HCT116 (cell line): ENCODE measurements at regions not wholly inside any gene's neighbourhood (a gene's known extent, or its start where the extent isn't known, plus 50 kb on each side); places are given as distances from the start of the nearest gene placed in this dataset.

Experiments used
- ATAC-seq: fragments of 200-7000 bp; cut with Tn5 transposase; 2 replicates; pipeline ENCODE4 v1.9.1; 2020; ENCODE audit warnings: mild to moderate bottlenecking, moderate library complexity
- BruUV-seq: library from RNA; stranded (reverse); fragments of 400-500 nt; replicated peaks from 2 replicates; lab custom pipeline; 2021; lab: Mats Ljungman, UMichigan
- CTCF ChIA-PET: fragments of 300-600 bp; sonication (Branson Sonifier 250); formaldehyde crosslinking; loops from one replicate; lab custom pipeline; 2021; ENCODE audit warnings: antibody characterized with exemption; lab: Charles Lee
- POLR2A ChIA-PET: fragments of 300-600, 350-600 bp; sonication (Branson Sonifier 250); formaldehyde crosslinking; loops from one replicate; lab custom pipeline; 2021; ENCODE audit warnings: antibody characterized with exemption; lab: Charles Lee
- RAD21 ChIA-PET, 2 experiments: fragments of 300-600 bp; sonication (Branson Sonifier 250); formaldehyde crosslinking; loops; one replicate each; lab custom pipeline; 2023; ENCODE audit warnings: low total read pairs in 2 of 2; ENCODE audit not compliant: uncharacterized antibody in 2 of 2, unreplicated experiment in 2 of 2, low non-redundant PET in 1 of 2; lab: Charles Lee
- DNase-seq: peaks from one replicate; pipeline ENCODE4 v3.0.0-alpha.2; 2010; ENCODE audit warnings: low read depth, low spot score
- H2AFZ ChIP-seq: fragments of 200-600 bp; shearing (Covaris generic), sonication (generic); 2 replicates; pipeline ENCODE4 v1.6.1; 2017; ENCODE audit warnings: low read depth, mixed run types, mixed read lengths, antibody characterized with exemption, low read length; ENCODE audit not compliant: poor library complexity, severe bottlenecking
- H3K27ac ChIP-seq: 2 replicates; pipeline ENCODE4 v1.5.1; 2012; ENCODE audit warnings: low read depth, low read length
- H3K27me3 ChIP-seq: fragments of 200-600 bp; sonication (generic); 2 replicates; pipeline ENCODE4 v1.6.1; 2016; ENCODE audit warnings: mixed run types, low read length, mixed read lengths; ENCODE audit not compliant: insufficient read depth
- H3K36me3 ChIP-seq, 2 experiments: fragments of 200-500 bp in 1 of 2; fragments of 200-600 bp in 1 of 2; sonication (Bioruptor generic) in 1 of 2; sonication (generic) in 1 of 2; 2 replicates each; pipeline versions ENCODE4 v1.5.1 to v1.6.1; 2014 to 2016; ENCODE audit warnings: low read length in 2 of 2, inconsistent platforms in 1 of 2, mixed read lengths in 1 of 2, mixed run types in 1 of 2; ENCODE audit not compliant: insufficient read depth in 2 of 2, control insufficient read depth in 1 of 2
- H3K4me1 ChIP-seq, 2 experiments: fragments of 200-600 bp in 1 of 2; sonication (generic) in 1 of 2; 2 replicates each; pipeline versions ENCODE4 v1.5.1 to v1.6.1; 2012 to 2017; ENCODE audit warnings: low read length in 2 of 2, inconsistent platforms in 1 of 2, mild to moderate bottlenecking in 1 of 2, mixed read lengths in 1 of 2, mixed run types in 1 of 2, moderate library complexity in 1 of 2; ENCODE audit not compliant: insufficient read depth in 2 of 2, control insufficient read depth in 1 of 2
- H3K4me2 ChIP-seq: fragments of 200-600 bp; sonication (generic); 2 replicates; pipeline ENCODE4 v1.6.1; 2017; ENCODE audit warnings: mixed run types, low read length, mixed read lengths
- H3K4me3 ChIP-seq, 2 experiments: fragments of 200-600 bp in 1 of 2; sonication (generic) in 1 of 2; replicated peaks in 1 of 2; 2 replicates each; pipeline ENCODE4 v1.5.1; 2011 to 2016; ENCODE audit warnings: low read length in 2 of 2, control low read depth in 1 of 2, low read depth in 1 of 2, mild to moderate bottlenecking in 1 of 2, mixed read lengths in 1 of 2, mixed run types in 1 of 2
- H3K79me2 ChIP-seq: fragments of 200-600 bp; sonication (generic); 2 replicates; pipeline ENCODE4 v1.6.1; 2017; ENCODE audit warnings: mild to moderate bottlenecking, mixed run types, low read length, moderate library complexity, mixed read lengths; ENCODE audit not compliant: insufficient read depth
- H3K9ac ChIP-seq: fragments of 200-600 bp; sonication (generic); 2 replicates; pipeline ENCODE4 v1.6.1; 2016; ENCODE audit warnings: low read length, mixed read lengths
- H3K9me2 ChIP-seq: fragments of 200-600 bp; sonication (generic), shearing (Covaris generic); 2 replicates; pipeline ENCODE4 v1.6.1; 2017; ENCODE audit warnings: mixed run types, mild to moderate bottlenecking, moderate library complexity; ENCODE audit not compliant: insufficient read depth
- H3K9me3 ChIP-seq, 2 experiments: fragments of 200-500 bp in 1 of 2; fragments of 200-600 bp in 1 of 2; sonication (Bioruptor generic) in 1 of 2; sonication (generic) in 1 of 2; 2 replicates each; pipeline ENCODE4 v1.6.1; 2014 to 2017; ENCODE audit warnings: low read length in 2 of 2, mixed read lengths in 2 of 2, inconsistent platforms in 1 of 2, low read depth in 1 of 2, mild to moderate bottlenecking in 1 of 2, mixed run types in 1 of 2, moderate library complexity in 1 of 2; ENCODE audit not compliant: control insufficient read depth in 1 of 2, insufficient read depth in 1 of 2
- H4K20me1 ChIP-seq: fragments of 200-600 bp; sonication (generic), shearing (Covaris generic); 2 replicates; pipeline ENCODE4 v1.6.1; 2017; ENCODE audit warnings: mixed run types, mild to moderate bottlenecking, moderate library complexity; ENCODE audit not compliant: insufficient read depth
- CTCF ChIP-seq, 3 experiments: fragments of 200-600 bp in 1 of 3; sonication (generic) in 1 of 3; IDR thresholded peaks in 2 of 3; conservative IDR thresholded peaks in 1 of 3; 2 replicates each; pipeline ENCODE4 v1.5.1; 2012 to 2017; ENCODE audit warnings: low read depth in 2 of 3, low read length in 2 of 3, antibody characterized with exemption in 1 of 3, borderline replicate concordance in 1 of 3, control low read depth in 1 of 3, mild to moderate bottlenecking in 1 of 3, mixed read lengths in 1 of 3, mixed run types in 1 of 3, moderate library complexity in 1 of 3; ENCODE audit not compliant: insufficient read depth in 1 of 3
- EGR1 ChIP-seq: IDR thresholded peaks from 2 replicates; pipeline ENCODE4 v1.6.1; 2012; ENCODE audit warnings: low read depth
- ELF1 ChIP-seq: IDR thresholded peaks from 2 replicates; pipeline ENCODE4 v1.6.1; 2012; ENCODE audit warnings: low read depth, borderline replicate concordance
- EZH2 ChIP-seq: fragments of 200-600 bp; sonication (generic); IDR thresholded peaks from 2 replicates; pipeline ENCODE4 v1.6.1; 2017; ENCODE audit warnings: antibody characterized with exemption, mixed run types
- EZH2phosphoT487 ChIP-seq: fragments of 200-600 bp; IDR thresholded peaks from 2 replicates; pipeline ENCODE4 v1.6.1; 2018; ENCODE audit warnings: antibody characterized with exemption, borderline replicate concordance
- FOSL1 ChIP-seq: IDR thresholded peaks from 2 replicates; pipeline ENCODE4 v1.6.1; 2012; ENCODE audit warnings: low read depth
- POLR2AphosphoS5 ChIP-seq: IDR thresholded peaks from 2 replicates; pipeline ENCODE4 v1.6.1; 2011; ENCODE audit warnings: mild to moderate bottlenecking, low read depth, low read length, moderate library complexity
- RAD21 ChIP-seq: IDR thresholded peaks from 2 replicates; pipeline ENCODE4 v1.6.1; 2012; ENCODE audit warnings: low read depth, mild to moderate bottlenecking
- SIN3A ChIP-seq: IDR thresholded peaks from 2 replicates; pipeline ENCODE4 v1.6.1; 2012; ENCODE audit warnings: low read depth
- SRF ChIP-seq: IDR thresholded peaks from 2 replicates; pipeline ENCODE4 v1.6.1; 2012; ENCODE audit warnings: low read depth
- TCF7L2 ChIP-seq: IDR thresholded peaks from 2 replicates; pipeline ENCODE4 v1.7.0; 2011; ENCODE audit warnings: borderline replicate concordance, inconsistent platforms; ENCODE audit not compliant: insufficient read depth, insufficient read length; ENCODE audit errors: extremely low read depth
- ZNF274 ChIP-seq: fragments of 200-500 bp; sonication (Bioruptor generic); IDR thresholded peaks from 2 replicates; pipeline ENCODE4 v1.6.1; 2014; ENCODE audit warnings: mild to moderate bottlenecking, low read depth, low read length, inconsistent platforms
- intact Hi-C: fragments of 100-400 bp; cut with micrococcal nuclease; formaldehyde crosslinking; loops from 2 replicates; pipeline ENCODE4 v1.10.0; 2022
- TF ChIP-seq, protein P1 (sequence below): IDR thresholded peaks from 2 replicates; pipeline ENCODE4 v1.6.1; 2012

GRCh38 chr3:147483145-147483544, 74.0 kb downstream of the ZIC1 start:
- DNase-seq (no peak), ATAC-seq (no peak)
- POLR2A ChIA-PET = no interaction called here
- Histone ChIP-seq H3K4me3 (no peak overlapping the region), H3K36me3 (no peaks in the 10 kb centered on the region), H4K20me1 (no peaks in the 10 kb centered on the region), H3K9ac (no peak overlapping the region), H3K4me1 (no peaks in the 10 kb centered on the region), H3K27ac (no peak overlapping the region), H3K9me3 (no peaks in the 10 kb centered on the region), H3K4me2 (no peak overlapping the region)
- RAD21 ChIA-PET = no interaction called here
- intact Hi-C loops = no loop called here
- TF ChIP-seq SIN3A (no peak), ZNF274 (no peak), FOSL1 (no peak), POLR2AphosphoS5 (no peak), TCF7L2 (no peak), EGR1 (no peak), CTCF (IDR thresholded peaks at IDR 0.05 in 2 of 3, conservative IDR thresholded peaks at IDR 0.05 in 1 of 3; ENCODE audit: borderline replicate concordance in 1 of 3, insufficient read depth in 1 of 3, low read depth in 2 of 3, low read length in 2 of 3) (no peak)
- TF ChIP-seq, all 23 proteins: peak for 0
- H3K9me2 ChIP-seq = no peaks in the 10 kb centered on the region
- BruUV-seq = no TSS peak
- H3K27me3 ChIP-seq = no peaks in the 10 kb centered on the region
- CTCF ChIA-PET = no interaction called here
- no peak overlapping the region for H2AFZ ChIP-seq
- no peaks in the 10 kb centered on the region for H3K79me2 ChIP-seq

DNA sequence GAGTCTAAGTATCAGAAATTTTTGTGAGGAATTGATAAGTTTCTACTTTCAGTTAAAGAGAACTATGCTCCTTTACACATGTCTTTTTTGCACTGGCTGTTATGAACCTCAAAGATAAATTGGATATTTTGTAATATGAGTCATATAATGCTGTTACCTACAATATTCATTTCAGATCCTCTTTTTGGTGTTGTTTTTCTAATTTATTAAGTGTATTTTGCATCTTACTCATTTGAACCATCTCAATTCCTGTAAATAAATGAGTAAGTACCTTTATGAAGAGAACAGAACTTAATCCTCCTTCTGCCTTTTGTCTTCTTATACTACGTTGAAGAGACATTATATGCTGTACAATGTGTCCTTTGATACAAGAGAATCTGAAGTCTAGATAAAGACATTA, 74.4 kb downstream of the ZIC1 start:
- Histone ChIP-seq H3K4me1 (no peaks in the 10 kb centered on the region), H3K4me2 (no peak overlapping the region), H3K36me3 (no peaks in the 10 kb centered on the region)
- ChIA-PET RAD21 (no interaction called here), POLR2A (no interaction called here)
- TF ChIP-seq, protein P1, sequence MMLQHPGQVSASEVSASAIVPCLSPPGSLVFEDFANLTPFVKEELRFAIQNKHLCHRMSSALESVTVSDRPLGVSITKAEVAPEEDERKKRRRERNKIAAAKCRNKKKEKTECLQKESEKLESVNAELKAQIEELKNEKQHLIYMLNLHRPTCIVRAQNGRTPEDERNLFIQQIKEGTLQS = no peak
- TF ChIP-seq ZNF274 (no peak), TCF7L2 (no peak), SRF (no peak), ELF1 (no peak), EZH2phosphoT487 (no peak), CTCF (IDR thresholded peaks at IDR 0.05 in 2 of 3, conservative IDR thresholded peaks at IDR 0.05 in 1 of 3; ENCODE audit: borderline replicate concordance in 1 of 3, insufficient read depth in 1 of 3, low read depth in 2 of 3, low read length in 2 of 3) (no peak), RAD21 (no peak), EGR1 (no peak), EZH2 (no peak), FOSL1 (no peak)
- TF ChIP-seq, all 23 proteins: peak for 0
- Histone ChIP-seq H3K79me2 (no peaks in the 10 kb centered on the region), H3K27ac (no peak overlapping the region), H3K9me3 (no peaks in the 10 kb centered on the region), H3K4me3 (no peak overlapping the region), H3K27me3 (no peaks in the 10 kb centered on the region), H3K9ac (no peak overlapping the region), H4K20me1 (no peaks in the 10 kb centered on the region), H3K9me2 (no peaks in the 10 kb centered on the region), H2AFZ (no peak overlapping the region)
- intact Hi-C loops = no loop called here
- no peak for DNase-seq
- CTCF ChIA-PET = no interaction called here
- BruUV-seq = no TSS peak
- no peak for ATAC-seq
